ENCODE measurements at regions not wholly inside any gene's neighbourhood (a gene's known extent, or its start where the extent isn't known, plus 50 kb on each side); places are given as distances from the start of the nearest gene placed in this dataset.

GRCh38 chr5:2187156-2187555 is 304.4 kb upstream of the IRX4 start:
- H3K79me2 ChIP-seq (ENCODE audit: control insufficient read depth in 1 of 2, insufficient read depth in 2 of 2, low read length in 2 of 2), result no peaks in the 10 kb centered on the region; a peak in 1 of 4 replicates
- no peaks in the 10 kb centered on the region for H3K27me3 ChIP-seq (replicated peaks in 1 of 4; ENCODE audit: control insufficient read depth in 3 of 4, extremely low read depth in 1 of 4, insufficient read depth in 3 of 4, low read length in 3 of 4)
- H2BK12ac ChIP-seq (ENCODE audit: low read depth, low read length), result no peak overlapping the region
- no peak overlapping the region for H2AFZ ChIP-seq (ENCODE audit: low read length)
- H3K14ac ChIP-seq (ENCODE audit: insufficient read length), result no peak overlapping the region
- H3K18ac ChIP-seq (ENCODE audit: extremely low read depth, low read length), result no peak overlapping the region
- H2BK5ac ChIP-seq (ENCODE audit: low read depth, low read length), result no peak overlapping the region
- H4K20me1 ChIP-seq (replicated peaks in 1 of 2; ENCODE audit: control insufficient read depth in 1 of 2, insufficient read depth in 2 of 2, low read length in 2 of 2), result no peaks in the 10 kb centered on the region
- WGBS, 2 experiments (ENCODE audit: extremely low coverage in 1 of 2, insufficient coverage in 1 of 2, insufficient read length in 1 of 2, insufficient replicate concordance in 2 of 2, low coverage in 1 of 2, low lambda C conversion rate in 2 of 2, missing lambda C conversion rate in 1 of 2), result 94% methylated on average over 11 of the region's 11 CpGs; no CpG with 5 or more reads in 1 of the 2 experiments
- H2BK120ac ChIP-seq (replicated peaks; ENCODE audit: low read depth, low read length), result no peak overlapping the region
- no peak overlapping the region for H4K91ac ChIP-seq (replicated peaks; ENCODE audit: insufficient read length, low read length)
- no peak overlapping the region for H4K8ac ChIP-seq (ENCODE audit: extremely low read depth, insufficient read depth, low read length)
- no peak overlapping the region for H2BK20ac ChIP-seq (ENCODE audit: low read length)
- no peaks in the 10 kb centered on the region for H3K36me3 ChIP-seq (ENCODE audit: control insufficient read depth in 2 of 4, insufficient read depth in 4 of 4, low read length in 3 of 4)
- peak overlapping the region; percentile 53; the same call in 1 of the 2 replicates for H2AK5ac ChIP-seq (ENCODE audit: low read depth, low read length)
- H3K23ac ChIP-seq (ENCODE audit: insufficient read length), result no peak overlapping the region
- H3K9me3 ChIP-seq (ENCODE audit: insufficient read depth in 2 of 2, low read depth in 1 of 2, low read length in 1 of 2), result no peaks in the 10 kb centered on the region
- no peak overlapping the region for H3K27ac ChIP-seq (ENCODE audit: low read depth, low read length)
- H3K4ac ChIP-seq (replicated peaks; ENCODE audit: insufficient read length, low read depth, low read length), result no peak overlapping the region
- FAIRE-seq (no peak), DNase-seq (ENCODE audit: low read depth in 1 of 2, low spot score in 2 of 2) (peak in 1 of 2 experiments; percentile 19)
- ChIA-PET POLR2A (ENCODE audit: partially characterized antibody) (interaction anchor here (0.6 kb wide), 1 partner anchor 16 kb away, joined by 3 read pairs; no protein-coding TSS in a partner anchor), CTCF (ENCODE audit: partially characterized antibody) (no interaction called here)
- H3K9ac ChIP-seq (replicated peaks in 1 of 4; ENCODE audit: extremely low read depth in 1 of 4, low read depth in 3 of 4, low read length in 3 of 4), result no peak overlapping the region
- H3K56ac ChIP-seq (replicated peaks; ENCODE audit: insufficient read length, low read depth, low read length), result no peak overlapping the region
- H3K23me2 ChIP-seq (ENCODE audit: low read depth, low read length), result peaks cover 3% of the 10 kb centered on the region; the same call in 1 of the 2 replicates
- H2BK15ac ChIP-seq (ENCODE audit: low read length), result no peak overlapping the region
- H4K5ac ChIP-seq (ENCODE audit: insufficient read length, low read depth, low read length), result no peak overlapping the region
- no peak overlapping the region for H3K4me3 ChIP-seq (ENCODE audit: extremely low read depth in 1 of 4, insufficient read depth in 2 of 4, low read depth in 3 of 4, low read length in 4 of 4)
- no peaks in the 10 kb centered on the region for H3K4me1 ChIP-seq (replicated peaks in 1 of 4; ENCODE audit: control insufficient read depth in 3 of 4, insufficient read depth in 4 of 4, low read length in 3 of 4)
- no peaks in the 10 kb centered on the region for H3K79me1 ChIP-seq (ENCODE audit: low read depth, low read length)
- no peak overlapping the region for H3K4me2 ChIP-seq (ENCODE audit: insufficient read depth in 1 of 2, low read depth in 2 of 2, low read length in 2 of 2)
- no peak for TF ChIP-seq CHD2 (IDR thresholded peaks at IDR 0.05; ENCODE audit: low read length)
- no peak for TF ChIP-seq GTF2F1 (IDR thresholded peaks at IDR 0.05; ENCODE audit: borderline replicate concordance, low read depth, low read length)
- no peak for TF ChIP-seq JUN (IDR thresholded peaks at IDR 0.05; ENCODE audit: low read depth, low read length)
- no peak for TF ChIP-seq FOSL1 (IDR thresholded peaks at IDR 0.05; ENCODE audit: insufficient read depth, low read depth, low read length)
- no peak for TF ChIP-seq RFX5 (IDR thresholded peaks at IDR 0.05; ENCODE audit: borderline replicate concordance, low read depth, low read length)
- no peak for TF ChIP-seq CBX8 (IDR thresholded peaks at IDR 0.05; ENCODE audit: borderline replicate concordance, low read depth, low read length)
- no peak for TF ChIP-seq POLR2AphosphoS5 (IDR thresholded peaks at IDR 0.05; ENCODE audit: low read depth, low read length)
- no peak for TF ChIP-seq TAF7 (optimal IDR thresholded peaks at IDR 0.05; ENCODE audit: borderline replicate concordance, low read depth, low read length)
- TF ChIP-seq SIN3A (conservative IDR thresholded peaks at IDR 0.05 in 1 of 2, IDR thresholded peaks at IDR 0.05 in 1 of 2; ENCODE audit: low read depth in 1 of 2, low read length in 2 of 2), result no peak
- TF ChIP-seq KDM4A (IDR thresholded peaks at IDR 0.05; ENCODE audit: low read depth, low read length, severe bottlenecking), result no peak
- TF ChIP-seq RAD21 (IDR thresholded peaks at IDR 0.05 in 1 of 2, conservative IDR thresholded peaks at IDR 0.05 in 1 of 2; ENCODE audit: low read depth in 2 of 2, low read length in 2 of 2), result no peak
- TF ChIP-seq HDAC2 (IDR thresholded peaks at IDR 0.05; ENCODE audit: borderline replicate concordance in 1 of 2, low read depth in 2 of 2, low read length in 2 of 2), result no peak
- no peak for TF ChIP-seq SRF (IDR thresholded peaks at IDR 0.05; ENCODE audit: low read depth, low read length)
- no peak for TF ChIP-seq BACH1 (IDR thresholded peaks at IDR 0.05; ENCODE audit: low read length)
- no peak for TF ChIP-seq BRCA1 (IDR thresholded peaks at IDR 0.05; ENCODE audit: low read depth, low read length)

Data from H1 (cell line).